HL-60/S4 treated with phorbol 12-myristate 13-acetate at 8.2 ng/mL for 4 days and 3 days (cell line): ENCODE measurements at regions not wholly inside any gene's neighbourhood (a gene's known extent, or its start where the extent isn't known, plus 50 kb on each side); places are given as distances from the start of the nearest gene placed in this dataset.
"Not testable (repeated sequence)": the region's sequence is repeated elsewhere in the genome, so short reads cannot be mapped to it uniquely, and the experiment has no call there.

ENCODE experiments used
- in situ Hi-C: fragments of 300-500 bp; cut with MboI; formaldehyde crosslinking; loops from 2 replicates; pipeline ENCODE4 v1.15.0; 2022; ENCODE audit warnings: low sequenced_read_pairs

GRCh38 chr2:64250751-64251423, 106.7 kb upstream of the PELI1 start:
- in situ Hi-C loops: no loop called here

GRCh38 chr2:64251497-64252250, 107.5 kb upstream of the PELI1 start:
- in situ Hi-C loops: no loop called here

DNA sequence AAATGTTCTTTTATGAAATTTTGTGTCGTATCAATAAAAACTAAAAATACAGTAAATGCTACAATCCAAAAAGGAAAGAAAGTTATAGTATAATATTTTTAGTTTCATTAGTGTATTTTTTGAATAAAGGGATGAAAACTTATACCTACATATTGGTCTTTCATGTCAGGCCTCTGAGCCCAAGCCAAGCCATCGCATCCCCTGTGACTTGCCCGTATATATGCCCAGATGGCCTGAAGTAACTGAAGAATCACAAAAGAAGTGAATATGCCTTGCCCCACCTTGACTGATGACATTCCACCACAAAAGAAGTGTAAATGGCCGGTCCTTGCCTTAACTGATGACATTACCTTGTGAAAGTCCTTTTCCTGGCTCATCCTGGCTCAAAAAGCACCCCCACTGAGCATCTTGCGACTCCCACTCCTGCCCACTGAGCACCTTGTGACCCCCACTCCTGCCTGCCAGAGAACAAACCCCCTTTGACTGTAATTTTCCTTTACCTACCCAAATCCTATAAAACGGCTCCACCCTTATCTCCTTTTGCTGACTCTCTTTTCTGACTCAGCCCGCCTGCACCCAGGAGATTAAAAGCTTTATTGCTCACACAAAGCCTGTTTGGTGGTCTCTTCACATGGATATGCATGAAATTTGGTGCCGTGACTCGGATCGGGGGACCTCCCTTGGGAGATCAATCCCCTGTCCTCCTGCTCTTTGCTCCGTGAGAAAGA, 108.2 kb upstream of the PELI1 start:
- in situ Hi-C loops: not testable (repeated sequence)

GRCh38 chr2:64253421-64253820, 109.2 kb upstream of the PELI1 start:
- in situ Hi-C loops: not testable (repeated sequence)

DNA sequence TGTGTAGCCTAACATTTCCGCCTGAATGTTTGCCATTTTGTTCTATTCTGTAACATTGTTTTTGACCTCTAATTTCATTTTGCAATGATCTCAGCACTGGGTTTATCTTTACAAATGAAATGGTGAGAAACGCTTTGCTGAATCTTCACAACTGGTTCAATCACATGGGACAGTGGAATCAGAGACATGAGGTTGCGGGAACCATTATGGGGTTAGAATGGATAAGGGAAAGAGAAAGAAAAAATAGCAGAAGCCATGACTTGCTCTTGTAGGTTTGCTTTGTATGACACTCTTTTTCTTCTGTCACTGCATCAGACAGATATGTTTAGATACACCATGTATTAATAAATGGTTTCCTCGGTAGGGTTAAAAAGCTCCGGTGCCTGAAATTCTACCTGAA, 114.3 kb upstream of the PELI1 start:
- in situ Hi-C loops: no loop called here

GRCh38 chr2:64259312-64259711, 115.1 kb upstream of the PELI1 start:
- in situ Hi-C loops: no loop called here

DNA sequence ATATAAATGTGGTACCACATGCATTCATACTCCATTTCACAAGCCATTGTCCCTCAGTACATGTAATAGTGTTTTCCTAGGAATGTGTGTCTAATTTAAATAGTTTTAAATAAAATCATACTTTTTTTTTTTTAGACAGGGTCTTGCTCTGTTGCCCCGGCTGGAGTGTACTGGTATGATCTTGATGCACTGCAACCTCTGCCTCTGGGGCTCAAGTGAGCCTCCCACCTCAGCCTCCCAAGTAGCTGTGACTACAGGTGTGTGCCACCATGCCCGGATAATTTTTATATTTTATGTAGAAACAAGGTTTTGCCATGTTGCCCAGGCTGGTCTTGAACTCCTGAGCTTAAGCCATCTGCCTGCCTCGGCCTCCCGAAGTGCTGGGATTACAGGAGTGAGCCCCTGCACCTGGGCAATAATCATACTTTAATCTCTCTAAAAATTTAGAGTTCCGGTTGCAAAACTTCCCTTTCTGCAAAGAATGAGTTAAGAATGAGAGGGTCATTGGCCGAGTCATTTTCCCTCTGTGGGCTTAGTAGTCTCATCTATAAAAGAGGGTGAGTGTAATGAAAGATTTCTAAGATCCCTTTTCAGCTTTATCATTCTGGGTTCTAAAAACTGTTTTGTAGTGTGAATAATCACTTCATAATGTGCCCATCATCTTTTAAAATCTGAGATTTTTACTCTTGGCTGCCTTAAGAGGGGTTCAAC, 116.0 kb upstream of the PELI1 start:
- in situ Hi-C loops: no loop called here

- in situ Hi-C loops: no loop called here
These were observed 116.6 kb upstream of the PELI1 start for GRCh38 chr2:64260817-64261216.

- in situ Hi-C loops: no loop called here
These were observed 117.9 kb upstream of the PELI1 start for GRCh38 chr2:64262071-64262470.

DNA sequence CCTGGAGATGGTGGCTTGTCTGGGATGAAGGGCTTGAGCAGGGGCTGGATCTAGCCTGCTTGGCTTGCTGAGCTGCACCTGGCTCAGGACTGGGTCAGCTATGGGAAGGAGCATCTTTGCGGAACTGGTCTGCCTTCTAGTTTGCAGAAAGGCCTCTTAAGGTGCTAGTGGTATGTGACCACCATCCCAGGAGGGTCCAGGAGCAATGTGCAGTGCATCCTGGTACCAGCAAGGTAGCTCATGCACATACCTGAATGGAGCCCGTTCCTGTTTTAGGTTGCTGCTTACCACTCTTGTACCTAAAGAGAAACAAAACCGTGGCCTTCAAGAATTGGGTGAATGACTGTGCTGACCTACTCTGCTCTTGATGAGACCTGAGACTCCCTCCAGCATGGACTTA, 118.6 kb upstream of the PELI1 start:
- in situ Hi-C loops: no loop called here

DNA sequence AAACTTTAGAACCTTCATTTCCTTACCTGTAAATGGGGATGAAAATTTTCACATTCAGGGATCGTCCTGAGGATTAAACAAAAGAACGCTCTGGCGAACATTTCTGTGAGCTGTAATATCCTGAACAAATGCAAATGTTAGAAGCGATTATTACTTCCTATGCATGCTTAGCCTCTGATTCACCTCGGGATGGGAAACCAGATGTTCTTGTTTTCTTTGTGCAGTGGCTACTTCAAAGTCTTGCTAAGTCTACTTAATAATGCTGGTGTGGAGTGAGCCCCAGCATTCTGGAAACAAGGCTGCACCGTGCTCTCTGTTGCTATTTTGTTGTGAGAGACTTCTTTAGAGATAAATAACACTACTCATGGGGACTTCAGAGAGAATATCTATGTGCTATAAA, 119.1 kb upstream of the PELI1 start:
- in situ Hi-C loops: no loop called here

DNA sequence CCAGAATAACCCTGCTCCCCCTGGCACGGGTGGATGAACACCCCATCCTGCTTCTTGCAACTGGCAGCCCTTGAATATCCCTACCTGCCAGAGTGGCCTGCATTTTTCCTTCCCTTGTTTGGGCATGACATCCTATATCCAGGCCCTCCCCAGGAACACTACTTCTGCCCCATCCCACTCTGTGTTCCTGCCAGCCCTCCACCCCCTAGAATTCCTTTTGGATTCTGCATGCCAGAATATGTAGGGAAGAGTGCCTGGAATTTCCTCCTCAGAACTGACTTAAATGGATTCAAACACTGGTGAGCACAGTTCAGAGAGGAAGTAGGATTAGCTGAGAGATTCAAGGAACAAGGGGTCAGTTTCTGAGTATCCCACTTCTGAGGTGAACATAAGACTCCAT, 123.5 kb upstream of the PELI1 start:
- in situ Hi-C loops: no loop called here

DNA sequence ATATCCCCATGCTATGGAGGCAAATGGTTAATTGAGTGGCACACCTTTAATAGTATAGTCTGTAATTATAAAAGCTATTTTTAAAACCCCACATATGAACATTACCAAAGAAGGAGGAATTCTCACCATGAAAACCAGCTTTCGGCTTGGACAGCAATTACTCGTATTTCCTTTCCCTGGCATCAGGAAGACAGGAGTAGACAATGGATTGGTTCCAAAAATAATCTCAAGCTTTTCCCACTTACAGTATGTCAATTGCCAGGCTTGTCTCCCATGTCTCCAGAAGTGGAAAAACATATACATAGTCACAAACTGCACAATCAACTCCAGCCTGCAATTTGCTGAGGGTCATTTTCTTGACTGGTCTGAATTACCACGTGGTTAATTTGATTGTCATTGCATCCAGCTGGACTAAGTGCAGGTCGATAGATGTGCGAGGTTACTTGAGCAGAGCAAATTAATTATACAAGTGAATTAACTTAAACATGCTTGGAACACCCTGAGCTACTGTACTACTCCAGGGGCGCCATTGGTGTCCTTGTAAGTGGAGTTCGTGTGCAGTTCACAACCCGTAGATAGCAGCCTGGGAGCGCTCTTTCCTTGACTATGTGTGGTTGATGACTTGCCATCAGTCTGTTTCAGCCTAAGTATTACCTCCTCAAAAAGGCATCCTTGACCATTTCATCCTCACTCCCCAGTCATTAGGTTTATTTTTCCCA, 124.3 kb upstream of the PELI1 start:
- in situ Hi-C loops: no loop called here

- in situ Hi-C loops: no loop called here
These were observed 129.5 kb upstream of the PELI1 start for GRCh38 chr2:64273524-64274398.

DNA sequence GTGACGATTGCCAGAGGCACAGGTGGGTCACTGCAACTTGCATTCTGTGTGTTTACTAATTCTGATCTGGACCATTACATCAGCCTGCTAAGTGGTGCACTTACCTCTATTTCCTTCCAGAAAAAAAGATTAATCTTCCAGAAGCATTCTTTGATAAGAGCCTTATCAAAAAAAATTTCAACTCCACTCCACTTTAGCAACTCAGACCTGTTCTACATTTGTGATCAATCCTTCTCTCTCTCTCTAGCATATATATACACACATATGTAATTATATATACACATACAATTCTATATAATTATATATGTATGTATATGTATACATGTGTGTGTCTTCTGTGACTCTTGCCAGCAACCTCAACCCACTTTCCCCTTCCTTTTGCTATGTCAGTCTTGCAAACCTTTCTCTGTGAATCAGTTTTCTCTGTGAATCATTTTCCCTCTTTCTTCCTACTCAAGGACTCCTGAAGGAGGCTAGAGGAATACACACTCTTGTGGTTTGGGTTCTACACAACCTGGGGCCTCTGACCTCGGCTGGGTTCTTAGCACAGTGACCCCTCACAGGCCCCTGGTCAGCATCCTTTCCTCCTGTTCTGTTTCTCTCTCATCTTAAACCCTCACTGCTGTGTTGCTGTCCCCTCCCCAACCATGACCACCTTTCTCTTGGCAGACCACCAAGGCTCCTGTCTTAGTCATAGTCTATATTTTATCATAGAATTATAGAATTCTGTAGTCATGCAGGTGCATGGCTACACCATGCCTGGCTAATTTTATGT, 130.4 kb upstream of the PELI1 start:
- in situ Hi-C loops: no loop called here

DNA sequence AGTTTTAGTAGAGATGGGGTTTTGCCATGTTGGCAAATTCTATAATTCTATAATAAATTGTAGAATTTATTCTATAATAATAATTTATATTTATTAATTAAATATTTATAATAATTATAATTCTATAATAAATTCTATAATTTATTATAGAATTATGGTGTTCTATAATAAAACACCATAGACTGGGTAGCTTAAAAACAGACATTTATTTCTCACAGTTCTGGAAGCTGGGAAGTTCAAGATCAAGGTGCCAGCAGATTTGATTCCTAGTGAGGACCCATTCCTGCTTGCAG, 130.9 kb upstream of the PELI1 start:
- in situ Hi-C loops: no loop called here

- in situ Hi-C loops: no loop called here
These were observed 132.3 kb upstream of the PELI1 start for GRCh38 chr2:64276417-64277095.

- in situ Hi-C loops: no loop called here
These were observed 133.1 kb upstream of the PELI1 start for GRCh38 chr2:64277101-64277849.
